ENCODE measurements at regions not wholly inside any gene's neighbourhood (a gene's known extent, or its start where the extent isn't known, plus 50 kb on each side); places are given as distances from the start of the nearest gene placed in this dataset.

GRCh38 chr14:56026506-56026905 is 91.7 kb upstream of the PELI2 start:
- Histone ChIP-seq H3K4me3 (no peak overlapping the region), H3K27me3 (no peaks in the 10 kb centered on the region), H3K9me3 (no peaks in the 10 kb centered on the region), H3K27ac (no peak overlapping the region), H3K4me1 (peaks cover 6% of the 10 kb centered on the region), H3K36me3 (no peaks in the 10 kb centered on the region)
- no peak for DNase-seq (ENCODE audit: low spot score in 2 of 2)
- WGBS = 46% methylated on average over 1 of the region's 1 CpG
- TF ChIP-seq POLR2AphosphoS5 (IDR thresholded peaks at IDR 0.05) = no peak
- TF ChIP-seq POLR2A (IDR thresholded peaks at IDR 0.05) = no peak
- TF ChIP-seq EP300 (IDR thresholded peaks at IDR 0.05) = no peak
- TF ChIP-seq CTCF (IDR thresholded peaks at IDR 0.05) = no peak

GRCh38 chr14:56027421-56027820 is 90.8 kb upstream of the PELI2 start:
- no peak for DNase-seq (ENCODE audit: low spot score in 2 of 2)
- WGBS = 82% methylated on average over 1 of the region's 1 CpG
- Histone ChIP-seq H3K4me3 (no peak overlapping the region), H3K9me3 (no peaks in the 10 kb centered on the region), H3K4me1 (peaks cover 6% of the 10 kb centered on the region), H3K36me3 (no peaks in the 10 kb centered on the region), H3K27ac (peak overlapping the region; percentile 16), H3K27me3 (no peaks in the 10 kb centered on the region)
- TF ChIP-seq POLR2A (IDR thresholded peaks at IDR 0.05) (no peak), EP300 (IDR thresholded peaks at IDR 0.05) (no peak), POLR2AphosphoS5 (IDR thresholded peaks at IDR 0.05) (no peak), CTCF (IDR thresholded peaks at IDR 0.05) (no peak)

GRCh38 chr14:56027916-56028712 is 90.1 kb upstream of the PELI2 start:
- H3K36me3 ChIP-seq = no peaks in the 10 kb centered on the region
- TF ChIP-seq POLR2A (IDR thresholded peaks at IDR 0.05) = no peak
- no peak for TF ChIP-seq CTCF (IDR thresholded peaks at IDR 0.05)
- TF ChIP-seq POLR2AphosphoS5 (IDR thresholded peaks at IDR 0.05) = no peak
- TF ChIP-seq EP300 (IDR thresholded peaks at IDR 0.05) = no peak
- no peaks in the 10 kb centered on the region for H3K27me3 ChIP-seq
- peak overlapping the region; percentile 2 for H3K4me3 ChIP-seq
- H3K4me1 ChIP-seq = peaks cover 6% of the 10 kb centered on the region
- no peaks in the 10 kb centered on the region for H3K9me3 ChIP-seq
- 39% methylated on average over 2 of the region's 2 CpGs for WGBS
- peak overlapping the region; percentile 50 for H3K27ac ChIP-seq
- DNase-seq (ENCODE audit: low spot score in 2 of 2) = no peak

GRCh38 chr14:56036353-56036752 is 81.9 kb upstream of the PELI2 start:
- H3K4me3 ChIP-seq = no peak overlapping the region

More at GRCh38 chr14:56036353-56036752, 81.9 kb upstream of the PELI2 start:
- 62% methylated on average over 5 of the region's 5 CpGs for WGBS
- no peaks in the 10 kb centered on the region for H3K4me1 ChIP-seq
- no peak for TF ChIP-seq POLR2AphosphoS5 (IDR thresholded peaks at IDR 0.05)
- no peak for TF ChIP-seq CTCF (IDR thresholded peaks at IDR 0.05)
- TF ChIP-seq POLR2A (IDR thresholded peaks at IDR 0.05) = no peak
- no peak for TF ChIP-seq EP300 (IDR thresholded peaks at IDR 0.05)
- H3K36me3 ChIP-seq = no peaks in the 10 kb centered on the region
- H3K27me3 ChIP-seq = no peaks in the 10 kb centered on the region
- no peaks in the 10 kb centered on the region for H3K9me3 ChIP-seq
- no peak for DNase-seq (ENCODE audit: low spot score in 2 of 2)
- H3K27ac ChIP-seq = no peak overlapping the region
